Keratinocyte (primary cell): ENCODE measurements at regions not wholly inside any gene's neighbourhood (a gene's known extent, or its start where the extent isn't known, plus 50 kb on each side); places are given as distances from the start of the nearest gene placed in this dataset.
"Not testable (repeated sequence)": the region's sequence is repeated elsewhere in the genome, so short reads cannot be mapped to it uniquely, and the experiment has no call there.

Experiments used
- CTCF ChIP-seq, 3 experiments: IDR thresholded peaks in 1 of 3; conservative IDR thresholded peaks in 1 of 3; optimal IDR thresholded peaks in 1 of 3; 2 replicates in 2 of 3; 3 replicates in 1 of 3; pipeline versions ENCODE3 to v1.5.1; 2011; ENCODE audit warnings: low read length in 3 of 3, mild to moderate bottlenecking in 3 of 3, moderate library complexity in 2 of 3, control low read depth in 1 of 3, inconsistent platforms in 1 of 3; ENCODE audit not compliant: insufficient read depth in 2 of 3; ENCODE audit errors: extremely low read depth in 1 of 3
- EZH2 ChIP-seq: IDR thresholded peaks from one replicate; pipeline ENCODE4 v1.6.1; 2012; ENCODE audit warnings: inconsistent platforms, mild to moderate bottlenecking, low read length, moderate library complexity

- TF ChIP-seq CTCF (optimal IDR thresholded peaks at IDR 0.05 in 1 of 3, IDR thresholded peaks at IDR 0.05 in 1 of 3, conservative IDR thresholded peaks at IDR 0.05 in 1 of 3; ENCODE audit: extremely low read depth in 1 of 3, insufficient read depth in 2 of 3, low read length in 3 of 3); EZH2: not testable (repeated sequence)
Observed at GRCh38 chr13:62151724-62152123, 736.1 kb upstream of the PCDH20 start.
